Islet of Langerhans (tissue), 1 donor: ENCODE measurements at regions not wholly inside any gene's neighbourhood (a gene's known extent, or its start where the extent isn't known, plus 50 kb on each side); places are given as distances from the start of the nearest gene placed in this dataset.
"Not testable (repeated sequence)": the region's sequence is repeated elsewhere in the genome, so short reads cannot be mapped to it uniquely, and the experiment has no call there.

Experiments used
- FAIRE-seq: peaks from one replicate; lab custom pipeline; 2011; peaks lifted over from hg19 to GRCh38; lab: Jason Lieb, UNC

- no peak for FAIRE-seq
Measured at GRCh38 chr6:14398953-14399352, 281.4 kb downstream of the CD83 start.

- no peak for FAIRE-seq
Measured at GRCh38 chr6:14399635-14400034, 282.1 kb downstream of the CD83 start.

- no peak for FAIRE-seq
Measured at GRCh38 chr6:14401246-14401645, 283.7 kb downstream of the CD83 start.

- no peak for FAIRE-seq
Measured at GRCh38 chr6:14406614-14407331, 289.2 kb downstream of the CD83 start.

- no peak for FAIRE-seq
Measured at GRCh38 chr6:14408446-14408845, 290.9 kb downstream of the CD83 start.

GRCh38 chr6:14412026-14412425, 294.5 kb downstream of the CD83 start:
- FAIRE-seq: no peak

GRCh38 chr6:14415452-14415851, 297.9 kb downstream of the CD83 start:
- FAIRE-seq: no peak

- FAIRE-seq: no peak
Measured at GRCh38 chr6:14417377-14417776, 299.8 kb downstream of the CD83 start.

- FAIRE-seq: not testable (repeated sequence)
Measured at GRCh38 chr6:14419224-14419623, 301.7 kb downstream of the CD83 start.

GRCh38 chr6:14422061-14422460, 304.5 kb downstream of the CD83 start:
- FAIRE-seq: no peak

GRCh38 chr6:14422917-14423316, 305.3 kb downstream of the CD83 start:
- no peak for FAIRE-seq

- no peak for FAIRE-seq
Measured at GRCh38 chr6:14423330-14423729, 305.8 kb downstream of the CD83 start.

GRCh38 chr6:14423955-14424354, 306.4 kb downstream of the CD83 start:
- FAIRE-seq: no peak

- no peak for FAIRE-seq
Measured at GRCh38 chr6:14425805-14426204, 308.2 kb downstream of the CD83 start.

- no peak for FAIRE-seq
Measured at GRCh38 chr6:14426281-14426680, 308.7 kb downstream of the CD83 start.

GRCh38 chr6:14428269-14428668, 310.7 kb downstream of the CD83 start:
- FAIRE-seq: no peak

GRCh38 chr6:14429396-14429795, 311.8 kb downstream of the CD83 start:
- no peak for FAIRE-seq

- no peak for FAIRE-seq
Measured at GRCh38 chr6:14430218-14430617, 312.6 kb downstream of the CD83 start.

GRCh38 chr6:14431385-14432330, 314.1 kb downstream of the CD83 start:
- FAIRE-seq: no peak

- FAIRE-seq: no peak
Measured at GRCh38 chr6:14434916-14435690, 317.5 kb downstream of the CD83 start.

GRCh38 chr6:14436592-14437132, 319.1 kb downstream of the CD83 start:
- FAIRE-seq: no peak

GRCh38 chr6:14439419-14439818, 321.8 kb downstream of the CD83 start:
- FAIRE-seq: no peak
